Right renal pelvis (tissue), 4 donors: ENCODE measurements at regions not wholly inside any gene's neighbourhood (a gene's known extent, or its start where the extent isn't known, plus 50 kb on each side); places are given as distances from the start of the nearest gene placed in this dataset.
A peak's percentile ranks its signal among the peaks of the same experiment; 100 is the strongest.

Source experiments
- DNase-seq, 4 donors: peaks; one replicate each; pipeline ENCODE4 v3.0.0-alpha.2; 2013; ENCODE audit warnings: low read depth in 4 of 4, low spot score in 3 of 4, missing footprints in 1 of 4

DNA sequence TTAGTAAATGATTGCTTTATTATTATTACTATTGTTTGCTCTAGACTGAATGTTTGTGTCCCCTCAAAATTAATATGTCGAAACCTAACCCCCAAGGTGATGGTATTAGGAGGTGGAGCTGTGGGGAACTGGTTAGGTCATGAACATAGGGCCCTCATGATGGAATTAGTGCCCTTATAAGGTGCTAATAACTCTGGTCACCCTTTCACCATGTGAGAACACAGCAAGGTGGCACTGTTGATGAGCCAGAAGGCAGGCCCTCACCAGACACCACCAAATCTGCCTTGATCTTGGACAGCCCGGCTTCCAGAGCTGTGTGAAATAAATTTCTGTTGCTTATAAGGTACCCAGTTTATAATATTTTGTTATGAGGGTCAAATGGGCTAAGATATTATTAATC lies 95.8 kb downstream of the BDNF start:
- no peak for DNase-seq

GRCh38 chr11:27603376-27603990 lies 96.8 kb downstream of the BDNF start:
- no peak for DNase-seq

- DNase-seq, result no peak
Measured at GRCh38 chr11:27600656-27601055, 94.1 kb upstream of the LIN7C start.

DNA sequence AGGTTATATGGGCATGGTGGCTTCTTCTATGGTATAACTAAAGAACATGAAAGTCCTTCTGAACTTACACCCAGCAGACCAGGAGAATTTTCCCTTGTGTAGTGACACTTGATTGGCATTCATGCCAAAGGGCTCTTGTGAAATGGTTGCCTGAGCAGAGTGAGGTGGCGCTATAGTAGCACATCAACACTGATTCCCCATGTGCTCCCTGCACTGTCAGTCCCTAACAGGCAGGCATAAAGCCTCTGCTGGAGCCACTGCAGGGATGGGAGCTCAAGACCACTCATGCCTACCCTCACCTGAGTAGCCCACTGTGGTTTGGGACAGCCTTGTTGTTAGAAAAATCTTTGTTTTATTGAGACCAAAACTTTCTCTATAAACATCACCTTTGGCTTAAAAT lies 92.6 kb upstream of the LIN7C start:
- no peak for DNase-seq

DNA sequence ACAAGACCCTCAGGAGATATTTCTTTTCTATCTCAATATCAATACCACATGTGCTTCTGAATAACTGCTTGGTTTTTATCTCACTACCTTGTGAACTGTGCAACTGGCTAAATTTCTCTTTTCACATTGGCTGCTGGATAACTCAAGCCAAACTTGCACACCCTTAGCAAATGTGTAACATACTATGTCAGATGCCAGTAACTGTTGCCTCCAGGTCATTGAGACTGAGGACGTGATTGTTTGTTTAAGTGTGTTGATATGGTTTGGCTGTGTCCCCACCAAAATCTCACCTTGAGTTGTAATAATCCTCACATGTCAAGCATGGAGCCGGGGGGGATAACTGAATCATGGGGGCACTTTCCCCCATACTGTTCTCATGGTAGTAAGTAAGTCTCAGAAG lies 90.2 kb upstream of the LIN7C start:
- DNase-seq, result no peak

DNA sequence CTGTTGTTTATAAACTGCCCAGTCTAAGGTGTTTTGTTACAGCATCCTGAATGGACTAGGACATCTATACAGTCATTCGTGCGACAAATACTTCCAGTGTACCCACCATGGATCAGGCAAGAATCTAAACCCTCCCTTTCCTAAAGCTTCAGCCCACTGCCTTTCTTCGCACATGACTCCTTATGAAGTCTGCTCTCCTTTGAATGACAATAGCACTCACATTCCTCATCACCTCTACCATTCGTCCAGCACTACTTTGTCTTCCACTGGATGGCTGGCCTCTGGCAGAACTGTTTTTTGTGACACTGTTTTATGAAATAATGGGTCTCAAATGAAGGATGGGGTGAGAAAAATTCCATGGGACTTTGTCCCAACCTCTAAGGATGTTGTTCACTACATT lies 89.8 kb upstream of the LIN7C start:
- no peak for DNase-seq

- no peak for DNase-seq
Measured at GRCh38 chr11:27592098-27592780, 85.7 kb upstream of the LIN7C start.

- DNase-seq, result no peak
Measured at GRCh38 chr11:27582621-27583020, 76.1 kb upstream of the LIN7C start.

GRCh38 chr11:27574342-27574741 lies 67.8 kb upstream of the LIN7C start:
- no peak for DNase-seq

DNA sequence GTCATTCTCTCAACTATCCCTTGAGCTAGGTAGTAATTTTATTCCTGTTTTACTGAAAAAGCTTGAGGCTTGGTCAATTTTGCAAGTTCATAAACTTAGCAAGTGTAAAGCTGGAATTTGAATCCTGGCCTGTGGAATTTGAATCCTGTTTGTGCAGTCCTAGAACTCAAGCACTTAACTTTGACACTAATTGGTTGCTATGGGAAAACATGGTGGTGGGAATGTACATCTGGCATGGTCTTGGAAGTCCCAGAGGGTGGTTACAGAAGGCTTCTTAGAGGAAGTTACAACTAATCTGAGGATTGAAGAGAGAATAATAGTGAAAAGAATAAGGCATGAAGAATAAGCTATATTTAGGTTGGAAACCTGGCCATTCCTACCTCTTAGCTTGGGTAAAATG lies 66.5 kb upstream of the LIN7C start:
- no peak for DNase-seq

DNA sequence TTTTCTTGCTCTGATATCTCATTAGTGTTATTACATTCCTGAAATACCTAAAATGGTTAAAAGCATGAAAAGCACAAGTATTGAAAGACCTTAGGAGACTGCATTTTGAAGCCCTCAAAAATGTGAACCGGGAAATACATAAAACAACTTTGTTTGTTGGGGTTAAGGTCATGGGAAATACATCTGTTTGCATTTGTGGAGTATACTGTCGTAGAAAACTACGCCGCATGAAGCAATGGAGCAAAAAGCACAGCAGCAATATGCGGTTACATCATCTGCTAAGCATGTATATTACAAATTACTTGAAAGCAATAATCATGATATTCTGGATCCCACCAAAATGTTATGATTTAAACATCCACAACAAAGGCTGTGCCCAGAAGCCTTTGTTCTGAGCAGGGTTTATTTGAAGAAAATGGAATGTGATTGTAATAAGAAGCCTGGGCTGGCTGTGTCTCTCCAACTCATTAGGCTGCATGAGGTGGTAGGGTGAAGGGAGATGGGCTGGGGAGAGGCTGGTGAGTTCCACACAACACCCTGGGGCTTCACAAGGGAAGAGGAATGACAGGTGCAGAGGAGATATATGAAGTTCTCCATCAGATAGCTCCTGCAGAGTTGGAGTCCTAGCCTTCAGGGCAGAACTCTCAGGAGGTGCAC lies 64.7 kb upstream of the LIN7C start:
- peak in 2 of 4 donors; percentile 5 to 9 for DNase-seq

DNA sequence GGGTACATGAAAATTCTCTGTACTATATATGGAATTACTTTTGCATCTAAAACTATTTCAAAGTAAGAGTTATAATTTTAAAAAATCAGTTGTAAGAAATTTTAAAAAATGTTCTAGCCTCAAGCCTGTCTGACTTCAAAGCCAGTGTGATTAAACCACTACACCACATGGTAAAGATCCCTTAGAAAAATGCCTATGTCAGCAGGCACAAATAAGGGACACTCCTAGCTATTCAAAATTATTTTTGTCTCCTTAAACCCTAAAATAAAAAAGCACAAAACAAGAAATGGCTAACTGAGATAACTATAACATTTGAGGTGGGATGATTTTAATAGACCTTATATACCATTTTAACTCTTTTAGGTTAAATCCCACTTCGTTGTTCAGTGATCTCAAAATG lies 64.0 kb upstream of the LIN7C start:
- DNase-seq, result no peak

DNA sequence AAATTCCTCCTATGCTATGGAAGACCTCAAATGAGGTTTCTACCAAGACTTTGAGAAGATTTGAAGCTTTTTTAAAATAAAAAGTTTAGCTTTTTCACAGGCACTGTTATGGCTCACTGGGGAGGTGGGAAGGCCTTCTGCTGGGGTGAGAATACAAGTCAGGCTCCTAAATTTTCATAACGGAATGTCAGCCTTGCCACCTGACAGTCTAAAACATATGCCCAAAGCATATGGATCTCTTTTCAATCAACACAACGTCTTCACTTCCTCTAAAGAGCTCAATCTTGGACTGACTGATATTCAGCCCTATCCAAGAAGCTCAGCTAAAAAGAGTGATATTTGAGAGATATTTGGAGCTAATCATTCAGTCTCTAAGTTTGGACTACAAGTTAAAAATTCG lies 57.1 kb upstream of the LIN7C start:
- no peak for DNase-seq

DNA sequence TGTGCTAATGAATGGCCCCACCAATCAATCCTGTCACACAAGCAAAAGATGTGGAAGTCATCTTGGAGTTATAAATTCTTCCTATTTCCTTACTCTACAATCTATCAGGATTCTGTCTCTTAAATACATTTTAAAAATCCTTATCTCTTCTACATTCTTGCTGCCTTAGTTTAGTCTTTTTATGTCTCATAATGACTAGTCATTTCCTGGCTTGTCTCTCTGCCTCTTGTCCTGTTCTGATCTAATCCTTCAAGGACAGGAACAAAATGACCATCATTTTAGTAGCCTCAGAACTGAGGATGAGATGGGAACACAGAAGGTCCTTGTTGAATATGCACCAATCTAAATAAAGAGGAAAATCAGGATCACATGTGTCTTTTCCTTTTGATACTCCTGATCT lies 56.6 kb upstream of the LIN7C start:
- no peak for DNase-seq

- DNase-seq, result no peak
Measured at GRCh38 chr11:27558401-27558800, 51.8 kb upstream of the LIN7C start.

DNA sequence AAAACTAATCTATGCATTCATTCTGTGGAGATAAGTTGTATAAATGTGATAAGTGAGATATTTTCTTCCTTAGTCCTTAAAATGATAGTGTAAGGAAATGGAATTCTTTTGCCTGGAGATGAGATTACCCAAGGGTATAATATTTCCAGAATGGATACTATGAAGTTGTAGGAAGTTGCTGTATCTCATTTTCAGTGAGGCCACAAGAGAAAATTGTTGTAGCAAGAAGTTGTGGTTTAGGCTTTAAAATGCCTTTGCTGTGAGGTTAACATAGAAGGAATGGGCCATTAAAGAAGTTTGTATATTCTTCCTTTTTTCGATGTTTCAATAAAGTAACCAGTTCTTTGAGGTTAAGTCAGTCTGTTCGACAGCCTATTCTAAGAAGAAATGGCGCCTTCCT lies 50.7 kb upstream of the LIN7C start:
- DNase-seq, result no peak
